Caco-2 (cell line): ENCODE measurements at regions not wholly inside any gene's neighbourhood (a gene's known extent, or its start where the extent isn't known, plus 50 kb on each side); places are given as distances from the start of the nearest gene placed in this dataset.

Experiments used
- BruUV-seq: library from RNA; stranded (reverse); fragments of 400-500 nt; replicated peaks from 2 replicates; lab custom pipeline; 2021; lab: Mats Ljungman, UMichigan
- CTCF ChIA-PET: fragments of 300-600 bp; sonication (Branson Sonifier 250); formaldehyde crosslinking; loops from one replicate; lab custom pipeline; 2022; ENCODE audit warnings: antibody characterized with exemption; lab: Charles Lee
- POLR2A ChIA-PET: fragments of 300-600 bp; sonication (Branson Sonifier 250); formaldehyde crosslinking; loops from one replicate; lab custom pipeline; 2022; ENCODE audit warnings: antibody characterized with exemption; lab: Charles Lee
- DNase-seq, 2 experiments: peaks; one replicate each; pipeline versions ENCODE4 v3.0.0 to v3.0.0-alpha.2; 2020 to 2022
- H3K27me3 ChIP-seq: replicated peaks from 2 replicates; pipeline ENCODE4 v1.6.0; 2011; ENCODE audit warnings: low read length; ENCODE audit not compliant: control insufficient read depth, insufficient read depth
- H3K36me3 ChIP-seq: 2 replicates; pipeline ENCODE4 v1.5.1; 2011; ENCODE audit warnings: low read length; ENCODE audit not compliant: control insufficient read depth, insufficient read depth
- H3K4me1 ChIP-seq: fragments of 250-450 bp; sonication (Bioruptor Pico); 2 replicates; pipeline ENCODE4 v1.5.1; 2020; ENCODE audit warnings: mild to moderate bottlenecking
- H3K4me3 ChIP-seq: 2 replicates; pipeline ENCODE4 v1.5.1; 2011; ENCODE audit warnings: low read depth, mild to moderate bottlenecking, control low read depth, low read length
- H3K9me3 ChIP-seq: fragments of 250-450 bp; sonication (Bioruptor Pico); 2 replicates; pipeline ENCODE4 v1.5.1; 2020; ENCODE audit warnings: mild to moderate bottlenecking, moderate library complexity
- H3K27ac Mint-ChIP-seq: one replicate; pipeline ENCODE4 v1.8.0; 2022; ENCODE audit warnings: mixed read lengths; ENCODE audit not compliant: unreplicated experiment
- H3K27me3 Mint-ChIP-seq: one replicate; pipeline ENCODE4 v1.8.0; 2022; ENCODE audit warnings: mixed read lengths; ENCODE audit not compliant: insufficient read depth, unreplicated experiment
- H3K36me3 Mint-ChIP-seq: one replicate; pipeline ENCODE4 v1.8.0; 2022; ENCODE audit warnings: mild to moderate bottlenecking, mixed read lengths; ENCODE audit not compliant: insufficient read depth, unreplicated experiment
- H3K4me1 Mint-ChIP-seq: one replicate; pipeline ENCODE4 v1.8.0; 2022; ENCODE audit warnings: low read depth, mixed read lengths; ENCODE audit not compliant: unreplicated experiment
- H3K4me3 Mint-ChIP-seq: one replicate; pipeline ENCODE4 v1.8.0; 2022; ENCODE audit warnings: mild to moderate bottlenecking, moderate library complexity, mixed read lengths; ENCODE audit not compliant: unreplicated experiment
- H3K9me3 Mint-ChIP-seq: one replicate; pipeline ENCODE4 v1.8.0; 2022; ENCODE audit warnings: mixed read lengths; ENCODE audit not compliant: unreplicated experiment
- intact Hi-C: fragments of 100-400 bp; cut with micrococcal nuclease; formaldehyde crosslinking; loops from one replicate; pipeline ENCODE4 v1.10.0; 2022; ENCODE audit not compliant: unreplicated experiment
- TF ChIP-seq, protein P1 (sequence below), 2 experiments: fragments of 200-600 bp in 1 of 2; IDR thresholded peaks; 1 replicate in 1 of 2; 2 replicates in 1 of 2; pipeline versions ENCODE4 v1.5.1 to v1.8.0; 2011 to 2022; ENCODE audit warnings: antibody characterized with exemption in 1 of 2, control low read depth in 1 of 2, inconsistent platforms in 1 of 2, low read depth in 1 of 2, low read length in 1 of 2, mild to moderate bottlenecking in 1 of 2, moderate library complexity in 1 of 2; ENCODE audit not compliant: insufficient read depth in 1 of 2, severe bottlenecking in 1 of 2, unreplicated experiment in 1 of 2

GRCh38 chr3:18051306-18051705 lies 308.9 kb upstream of the TBC1D5 start:
- BruUV-seq, result no TSS peak
- H3K36me3 ChIP-seq, result no peaks in the 10 kb centered on the region
- TF ChIP-seq, protein P1, sequence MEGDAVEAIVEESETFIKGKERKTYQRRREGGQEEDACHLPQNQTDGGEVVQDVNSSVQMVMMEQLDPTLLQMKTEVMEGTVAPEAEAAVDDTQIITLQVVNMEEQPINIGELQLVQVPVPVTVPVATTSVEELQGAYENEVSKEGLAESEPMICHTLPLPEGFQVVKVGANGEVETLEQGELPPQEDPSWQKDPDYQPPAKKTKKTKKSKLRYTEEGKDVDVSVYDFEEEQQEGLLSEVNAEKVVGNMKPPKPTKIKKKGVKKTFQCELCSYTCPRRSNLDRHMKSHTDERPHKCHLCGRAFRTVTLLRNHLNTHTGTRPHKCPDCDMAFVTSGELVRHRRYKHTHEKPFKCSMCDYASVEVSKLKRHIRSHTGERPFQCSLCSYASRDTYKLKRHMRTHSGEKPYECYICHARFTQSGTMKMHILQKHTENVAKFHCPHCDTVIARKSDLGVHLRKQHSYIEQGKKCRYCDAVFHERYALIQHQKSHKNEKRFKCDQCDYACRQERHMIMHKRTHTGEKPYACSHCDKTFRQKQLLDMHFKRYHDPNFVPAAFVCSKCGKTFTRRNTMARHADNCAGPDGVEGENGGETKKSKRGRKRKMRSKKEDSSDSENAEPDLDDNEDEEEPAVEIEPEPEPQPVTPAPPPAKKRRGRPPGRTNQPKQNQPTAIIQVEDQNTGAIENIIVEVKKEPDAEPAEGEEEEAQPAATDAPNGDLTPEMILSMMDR (IDR thresholded peaks at IDR 0.05; ENCODE audit: insufficient read depth in 1 of 2, low read depth in 1 of 2, low read length in 1 of 2, severe bottlenecking in 1 of 2, unreplicated experiment in 1 of 2), result no peak
- H3K27me3 ChIP-seq, result no peaks in the 10 kb centered on the region
- Mint-ChIP-seq H3K36me3 (no peaks in the 10 kb centered on the region), H3K4me1 (no peaks in the 10 kb centered on the region), H3K27ac (no peak overlapping the region), H3K27me3 (no peaks in the 10 kb centered on the region), H3K9me3 (no peaks in the 10 kb centered on the region), H3K4me3 (no peak overlapping the region)
- ChIA-PET POLR2A (no interaction called here), CTCF (no interaction called here)
- H3K4me3 ChIP-seq, result no peak overlapping the region
- DNase-seq, result no peak
- intact Hi-C loops, result no loop called here
- peaks cover 5% of the 10 kb centered on the region; the same call in 1 of the 2 replicates for H3K9me3 ChIP-seq
- H3K4me1 ChIP-seq, result no peaks in the 10 kb centered on the region

DNA sequence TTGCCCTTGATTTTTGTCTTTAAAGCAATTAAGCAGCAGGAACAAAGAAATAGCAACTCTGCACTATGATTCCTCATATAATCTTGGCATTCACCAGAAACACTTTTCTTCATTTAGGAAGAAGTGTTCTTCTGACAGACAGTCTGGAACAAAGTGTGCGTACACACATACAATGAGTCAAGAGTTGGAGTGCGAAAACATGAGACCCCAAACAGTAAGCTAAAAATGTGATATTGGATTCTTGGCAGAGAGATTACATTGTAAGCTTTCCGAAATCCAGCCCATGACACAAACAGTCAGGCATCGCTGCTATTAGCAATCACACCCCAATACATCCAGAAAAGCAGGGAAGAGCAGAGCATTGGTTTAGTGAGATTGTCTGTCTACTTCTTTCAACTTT lies 306.7 kb upstream of the TBC1D5 start:
- H3K36me3 Mint-ChIP-seq, result no peaks in the 10 kb centered on the region
- BruUV-seq, result no TSS peak
- no peak for DNase-seq
- H3K4me3 Mint-ChIP-seq, result no peak overlapping the region
- CTCF ChIA-PET, result no interaction called here
- POLR2A ChIA-PET, result no interaction called here
- TF ChIP-seq, protein P1 (IDR thresholded peaks at IDR 0.05; ENCODE audit: insufficient read depth in 1 of 2, low read depth in 1 of 2, low read length in 1 of 2, severe bottlenecking in 1 of 2, unreplicated experiment in 1 of 2), result no peak
- H3K9me3 Mint-ChIP-seq, result no peaks in the 10 kb centered on the region
- Histone ChIP-seq H3K27me3 (no peaks in the 10 kb centered on the region), H3K9me3 (no peaks in the 10 kb centered on the region), H3K4me3 (no peak overlapping the region), H3K36me3 (no peaks in the 10 kb centered on the region), H3K4me1 (no peaks in the 10 kb centered on the region)
- intact Hi-C loops, result no loop called here
- no peak overlapping the region for H3K27ac Mint-ChIP-seq
- no peaks in the 10 kb centered on the region for H3K4me1 Mint-ChIP-seq
- H3K27me3 Mint-ChIP-seq, result no peaks in the 10 kb centered on the region

DNA sequence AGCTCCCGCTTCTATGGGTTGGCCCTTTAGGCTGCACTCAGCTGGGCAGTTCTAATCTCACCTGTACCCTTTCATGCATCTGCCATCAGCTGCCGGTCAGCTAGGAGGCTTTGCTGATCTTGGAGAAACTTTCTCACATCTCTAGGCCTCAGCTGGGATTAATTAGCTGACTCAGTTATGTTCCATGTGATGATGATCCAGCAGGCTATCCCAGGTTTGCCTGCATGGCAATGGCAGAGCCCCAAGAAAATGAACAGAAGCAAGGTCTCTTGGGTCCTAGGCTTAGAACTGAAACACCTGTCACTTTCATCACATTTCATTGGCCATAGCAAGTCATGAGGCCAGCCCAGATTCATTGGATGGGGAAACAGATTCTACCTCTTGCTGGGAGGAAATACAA lies 304.6 kb upstream of the TBC1D5 start:
- Histone ChIP-seq H3K4me3 (no peak overlapping the region), H3K9me3 (no peaks in the 10 kb centered on the region), H3K27me3 (no peaks in the 10 kb centered on the region), H3K4me1 (no peaks in the 10 kb centered on the region), H3K36me3 (no peaks in the 10 kb centered on the region)
- Mint-ChIP-seq H3K9me3 (no peaks in the 10 kb centered on the region), H3K27ac (no peak overlapping the region), H3K27me3 (no peaks in the 10 kb centered on the region), H3K36me3 (no peaks in the 10 kb centered on the region), H3K4me1 (no peaks in the 10 kb centered on the region), H3K4me3 (no peak overlapping the region)
- TF ChIP-seq, protein P1 (IDR thresholded peaks at IDR 0.05; ENCODE audit: insufficient read depth in 1 of 2, low read depth in 1 of 2, low read length in 1 of 2, severe bottlenecking in 1 of 2, unreplicated experiment in 1 of 2), result no peak
- no peak for DNase-seq
- intact Hi-C loops, result no loop called here
- ChIA-PET CTCF (no interaction called here), POLR2A (no interaction called here)
- no TSS peak for BruUV-seq
